ENCODE measurements at regions not wholly inside any gene's neighbourhood (a gene's known extent, or its start where the extent isn't known, plus 50 kb on each side); places are given as distances from the start of the nearest gene placed in this dataset.
"Not testable (repeated sequence)": the region's sequence is repeated elsewhere in the genome, so short reads cannot be mapped to it uniquely, and the experiment has no call there.

- intact Hi-C loops (cut with micrococcal nuclease) = not testable (repeated sequence)
These were observed 454.3 kb upstream of the SLITRK6 start for GRCh38 chr13:86253497-86253896.

- intact Hi-C loops (cut with micrococcal nuclease) = not testable (repeated sequence)
These were observed 456.6 kb upstream of the SLITRK6 start for GRCh38 chr13:86255820-86256219.

GRCh38 chr13:86269511-86269910 is 470.3 kb upstream of the SLITRK6 start:
- intact Hi-C loops (cut with micrococcal nuclease) = no loop called here

- intact Hi-C loops (cut with micrococcal nuclease) = no loop called here
These were observed 483.2 kb upstream of the SLITRK6 start for GRCh38 chr13:86282442-86282841.

GRCh38 chr13:86283031-86283430 is 483.8 kb upstream of the SLITRK6 start:
- intact Hi-C loops (cut with micrococcal nuclease) = no loop called here

GRCh38 chr13:86298725-86299124 is 499.5 kb upstream of the SLITRK6 start:
- intact Hi-C loops (cut with micrococcal nuclease) = no loop called here

GRCh38 chr13:86299128-86299527 is 499.9 kb upstream of the SLITRK6 start:
- intact Hi-C loops (cut with micrococcal nuclease) = no loop called here

GRCh38 chr13:86309881-86310280 is 510.7 kb upstream of the SLITRK6 start:
- intact Hi-C loops (cut with micrococcal nuclease) = no loop called here

GRCh38 chr13:86313421-86313820 is 514.2 kb upstream of the SLITRK6 start:
- intact Hi-C loops (cut with micrococcal nuclease) = no loop called here

GRCh38 chr13:86318450-86318849 is 519.2 kb upstream of the SLITRK6 start:
- intact Hi-C loops (cut with micrococcal nuclease) = no loop called here

- intact Hi-C loops (cut with micrococcal nuclease) = no loop called here
These were observed 525.0 kb upstream of the SLITRK6 start for GRCh38 chr13:86324191-86324590.

GRCh38 chr13:86355301-86355700 is 556.1 kb upstream of the SLITRK6 start:
- intact Hi-C loops (cut with micrococcal nuclease) = no loop called here

- intact Hi-C loops (cut with micrococcal nuclease) = no loop called here
These were observed 557.9 kb upstream of the SLITRK6 start for GRCh38 chr13:86357106-86357505.

- intact Hi-C loops (cut with micrococcal nuclease) = not testable (repeated sequence)
These were observed 564.5 kb upstream of the SLITRK6 start for GRCh38 chr13:86363749-86364148.

GRCh38 chr13:86368924-86369323 is 569.7 kb upstream of the SLITRK6 start:
- intact Hi-C loops (cut with micrococcal nuclease) = no loop called here

GRCh38 chr13:86377451-86377850 is 578.2 kb upstream of the SLITRK6 start:
- intact Hi-C loops (cut with micrococcal nuclease) = no loop called here

GRCh38 chr13:86378628-86379027 is 579.4 kb upstream of the SLITRK6 start:
- intact Hi-C loops (cut with micrococcal nuclease) = no loop called here

- intact Hi-C loops (cut with micrococcal nuclease) = no loop called here
These were observed 583.9 kb upstream of the SLITRK6 start for GRCh38 chr13:86383151-86383550.

- intact Hi-C loops (cut with micrococcal nuclease) = no loop called here
These were observed 584.3 kb upstream of the SLITRK6 start for GRCh38 chr13:86383561-86383960.

- intact Hi-C loops (cut with micrococcal nuclease) = no loop called here
These were observed 598.4 kb upstream of the SLITRK6 start for GRCh38 chr13:86397635-86398034.

GRCh38 chr13:86399572-86399971 is 600.4 kb upstream of the SLITRK6 start:
- intact Hi-C loops (cut with micrococcal nuclease) = no loop called here

- intact Hi-C loops (cut with micrococcal nuclease) = no loop called here
These were observed 603.3 kb upstream of the SLITRK6 start for GRCh38 chr13:86402500-86402899.

GRCh38 chr13:86403181-86403580 is 604.0 kb upstream of the SLITRK6 start:
- intact Hi-C loops (cut with micrococcal nuclease) = no loop called here
